Fibroblast of lung (primary cell): ENCODE measurements at regions not wholly inside any gene's neighbourhood (a gene's known extent, or its start where the extent isn't known, plus 50 kb on each side); places are given as distances from the start of the nearest gene placed in this dataset.

Experiments
- CTCF ChIP-seq, 2 donors: IDR thresholded peaks in 1 of 2; conservative IDR thresholded peaks in 1 of 2; 1 replicate in 1 of 2; 2 replicates in 1 of 2; pipeline ENCODE4 v1.5.1; 2011 to 2012; ENCODE audit warnings: low read length in 2 of 2, control low read depth in 1 of 2, inconsistent platforms in 1 of 2, low read depth in 1 of 2, mild to moderate bottlenecking in 1 of 2
- EZH2 ChIP-seq: IDR thresholded peaks from 2 replicates; pipeline ENCODE4 v1.5.1; 2012; ENCODE audit warnings: low read length, control low read depth, mild to moderate bottlenecking; ENCODE audit errors: missing control alignments

DNA sequence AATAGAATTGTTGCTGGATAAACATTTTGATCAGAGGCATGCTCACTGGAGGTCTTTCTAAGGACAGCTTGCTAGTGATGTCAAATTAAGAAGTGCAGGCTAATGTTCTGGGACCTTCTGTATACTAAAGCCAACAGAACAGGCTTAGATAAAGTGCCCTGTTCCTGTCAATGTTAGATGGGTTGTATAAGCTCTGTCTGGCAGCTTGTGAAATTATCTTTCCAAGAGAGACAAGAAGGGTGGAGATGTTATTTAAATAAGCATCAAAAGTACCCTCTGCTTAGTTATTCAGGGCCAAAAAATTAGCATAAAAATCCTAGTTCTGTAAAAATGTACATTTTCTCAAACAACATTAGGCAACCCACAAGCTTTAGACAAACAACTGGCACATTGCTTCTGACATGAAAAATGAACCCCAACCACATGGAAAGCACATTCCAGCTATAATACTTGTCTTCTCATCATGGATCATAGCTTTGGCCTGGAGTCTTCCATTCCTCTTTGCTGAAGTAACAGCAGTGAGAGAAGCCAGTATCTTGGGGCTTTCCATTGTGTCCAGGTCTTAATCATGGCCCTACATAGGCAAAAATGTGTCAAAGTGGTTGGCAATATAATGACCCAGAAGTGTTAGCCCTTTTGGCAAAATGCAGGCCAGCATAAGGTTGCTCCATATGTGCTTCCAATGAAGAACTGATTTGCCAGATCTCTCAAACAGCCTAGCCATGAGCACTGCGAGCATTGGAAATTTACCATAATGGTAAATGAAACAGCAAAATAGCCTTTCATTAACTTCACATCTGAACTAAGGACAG is 478.1 kb upstream of the ZNF804A start:
- TF ChIP-seq CTCF (conservative IDR thresholded peaks at IDR 0.05 in 1 of 2, IDR thresholded peaks at IDR 0.05 in 1 of 2; ENCODE audit: low read depth in 1 of 2, low read length in 2 of 2) (no peak), EZH2 (no peak)
